ENCODE measurements at regions not wholly inside any gene's neighbourhood (a gene's known extent, or its start where the extent isn't known, plus 50 kb on each side); places are given as distances from the start of the nearest gene placed in this dataset.

DNA sequence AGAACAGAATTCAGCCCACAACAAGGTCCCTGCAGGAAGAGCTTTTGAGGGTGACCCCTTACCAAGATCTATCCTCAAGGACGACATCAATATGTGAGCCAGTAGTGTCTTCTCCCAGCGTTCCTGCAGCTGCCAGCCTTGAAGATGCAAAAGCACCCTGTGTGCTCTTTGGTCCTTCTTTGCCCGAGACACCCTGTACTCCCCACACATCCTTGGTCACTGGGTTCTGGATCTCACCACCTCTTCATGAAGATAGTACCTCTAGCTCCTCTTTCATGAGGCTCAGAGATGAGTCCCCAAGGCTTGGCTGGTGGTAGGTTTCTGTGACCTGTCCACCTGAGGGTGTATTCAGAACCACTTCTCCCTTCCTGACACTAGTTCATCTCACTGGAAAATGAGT lies 259.6 kb upstream of the FOXQ1 start:
- TF ChIP-seq, protein P1, sequence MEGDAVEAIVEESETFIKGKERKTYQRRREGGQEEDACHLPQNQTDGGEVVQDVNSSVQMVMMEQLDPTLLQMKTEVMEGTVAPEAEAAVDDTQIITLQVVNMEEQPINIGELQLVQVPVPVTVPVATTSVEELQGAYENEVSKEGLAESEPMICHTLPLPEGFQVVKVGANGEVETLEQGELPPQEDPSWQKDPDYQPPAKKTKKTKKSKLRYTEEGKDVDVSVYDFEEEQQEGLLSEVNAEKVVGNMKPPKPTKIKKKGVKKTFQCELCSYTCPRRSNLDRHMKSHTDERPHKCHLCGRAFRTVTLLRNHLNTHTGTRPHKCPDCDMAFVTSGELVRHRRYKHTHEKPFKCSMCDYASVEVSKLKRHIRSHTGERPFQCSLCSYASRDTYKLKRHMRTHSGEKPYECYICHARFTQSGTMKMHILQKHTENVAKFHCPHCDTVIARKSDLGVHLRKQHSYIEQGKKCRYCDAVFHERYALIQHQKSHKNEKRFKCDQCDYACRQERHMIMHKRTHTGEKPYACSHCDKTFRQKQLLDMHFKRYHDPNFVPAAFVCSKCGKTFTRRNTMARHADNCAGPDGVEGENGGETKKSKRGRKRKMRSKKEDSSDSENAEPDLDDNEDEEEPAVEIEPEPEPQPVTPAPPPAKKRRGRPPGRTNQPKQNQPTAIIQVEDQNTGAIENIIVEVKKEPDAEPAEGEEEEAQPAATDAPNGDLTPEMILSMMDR (IDR thresholded peaks at IDR 0.05), result no peak
- Histone ChIP-seq H3K4me1 (ENCODE audit: control insufficient read depth in 1 of 2, insufficient read depth in 2 of 2, low read length in 2 of 2) (no peaks in the 10 kb centered on the region), H3K79me2 (ENCODE audit: insufficient read depth, low read length) (no peaks in the 10 kb centered on the region), H4K20me1 (ENCODE audit: insufficient read depth, low read length) (no peaks in the 10 kb centered on the region), H3K9ac (ENCODE audit: insufficient read depth, low read length, poor library complexity, severe bottlenecking) (no peak overlapping the region), H3K27ac (ENCODE audit: low read depth in 1 of 2, low read length in 2 of 2) (no peak overlapping the region), H2AFZ (ENCODE audit: insufficient read depth, low read depth, low read length, poor library complexity, severe bottlenecking) (no peak overlapping the region), H3K36me3 (replicated peaks in 1 of 2; ENCODE audit: control insufficient read depth in 1 of 2, insufficient read depth in 2 of 2, low read length in 2 of 2) (no peaks in the 10 kb centered on the region), H3K27me3 (ENCODE audit: control insufficient read depth in 2 of 2, insufficient read depth in 2 of 2, low read length in 2 of 2) (peaks cover 0 to 8% of the 10 kb centered on the region in 2 donors), H3K4me3 (replicated peaks in 1 of 3; ENCODE audit: low read depth in 2 of 3, low read length in 3 of 3) (no peak overlapping the region), H3K9me3 (replicated peaks in 1 of 2; ENCODE audit: control insufficient read depth in 1 of 2, insufficient read depth in 1 of 2, low read length in 2 of 2) (no peaks in the 10 kb centered on the region), H3K4me2 (replicated peaks; ENCODE audit: extremely low read depth, low read length, poor library complexity, severe bottlenecking) (no peak overlapping the region)
- peaks cover 0 to 3% (median 0%) of the 10 kb centered on the region in 7 donors for H3K9me3 Mint-ChIP-seq
- no peaks in the 10 kb centered on the region for H3K36me3 Mint-ChIP-seq
- WGBS (ENCODE audit: insufficient coverage), result 100% methylated on average over 3 of the region's 3 CpGs
- peaks cover 10 to 16% (median 11%) of the 10 kb centered on the region in 3 donors for H3K27me3 Mint-ChIP-seq (ENCODE audit: low read depth in 3 of 3)
- no peak overlapping the region for H3K4me3 Mint-ChIP-seq
- intact Hi-C loops (cut with micrococcal nuclease), result no loop called here
- no peak for DNase-seq
- H3K4me1 Mint-ChIP-seq, result no peaks in the 10 kb centered on the region
- H3K27ac Mint-ChIP-seq, result no peak overlapping the region

DNA sequence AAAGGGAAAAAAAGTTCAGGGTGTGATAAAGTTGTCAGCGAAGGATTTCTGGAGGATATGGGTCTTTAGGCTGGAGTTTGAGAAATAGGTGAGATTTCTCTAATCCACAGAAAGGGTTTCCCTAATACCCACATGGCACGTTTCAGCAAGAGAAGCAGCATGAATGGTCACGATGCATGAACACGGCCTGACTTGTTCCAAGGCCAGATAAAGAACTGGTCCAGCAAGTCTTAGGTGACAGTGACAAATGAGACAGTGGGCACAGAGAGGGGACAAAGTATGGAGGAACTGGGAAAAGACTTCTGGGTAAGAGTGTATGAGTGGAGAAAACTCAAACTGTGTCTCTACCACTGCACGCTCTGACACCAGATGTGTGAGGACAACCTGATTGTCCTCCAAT lies 262.0 kb upstream of the FOXQ1 start:
- intact Hi-C loops (cut with micrococcal nuclease), result no loop called here
- Mint-ChIP-seq H3K4me3 (no peak overlapping the region), H3K27ac (no peak overlapping the region), H3K36me3 (no peaks in the 10 kb centered on the region), H3K27me3 (ENCODE audit: low read depth in 3 of 3) (peaks cover 12 to 15% (median 14%) of the 10 kb centered on the region in 3 donors), H3K9me3 (peaks cover 0 to 3% (median 1%) of the 10 kb centered on the region in 7 donors), H3K4me1 (no peaks in the 10 kb centered on the region)
- H3K4me1 ChIP-seq (ENCODE audit: control insufficient read depth in 1 of 2, insufficient read depth in 2 of 2, low read length in 2 of 2), result no peaks in the 10 kb centered on the region
- no peak for DNase-seq
- no peak overlapping the region for H3K9ac ChIP-seq (ENCODE audit: insufficient read depth, low read length, poor library complexity, severe bottlenecking)
- no peak overlapping the region for H2AFZ ChIP-seq (ENCODE audit: insufficient read depth, low read depth, low read length, poor library complexity, severe bottlenecking)
- TF ChIP-seq, protein P1 (IDR thresholded peaks at IDR 0.05), result no peak
- no peak overlapping the region for H3K27ac ChIP-seq (ENCODE audit: low read depth in 1 of 2, low read length in 2 of 2)
- 95% methylated on average over 3 of the region's 5 CpGs for WGBS (ENCODE audit: insufficient coverage)
- H3K4me3 ChIP-seq (replicated peaks in 1 of 3; ENCODE audit: low read depth in 2 of 3, low read length in 3 of 3), result no peak overlapping the region
- no peak overlapping the region for H3K4me2 ChIP-seq (replicated peaks; ENCODE audit: extremely low read depth, low read length, poor library complexity, severe bottlenecking)
- H3K9me3 ChIP-seq (replicated peaks in 1 of 2; ENCODE audit: control insufficient read depth in 1 of 2, insufficient read depth in 1 of 2, low read length in 2 of 2), result no peaks in the 10 kb centered on the region
- no peaks in the 10 kb centered on the region for H4K20me1 ChIP-seq (ENCODE audit: insufficient read depth, low read length)
- H3K79me2 ChIP-seq (ENCODE audit: insufficient read depth, low read length), result no peaks in the 10 kb centered on the region
- peaks cover 0 to 9% of the 10 kb centered on the region in 2 donors for H3K27me3 ChIP-seq (ENCODE audit: control insufficient read depth in 2 of 2, insufficient read depth in 2 of 2, low read length in 2 of 2)
- no peaks in the 10 kb centered on the region for H3K36me3 ChIP-seq (replicated peaks in 1 of 2; ENCODE audit: control insufficient read depth in 1 of 2, insufficient read depth in 2 of 2, low read length in 2 of 2)
